KMS-11 (cell line): ENCODE measurements at regions not wholly inside any gene's neighbourhood (a gene's known extent, or its start where the extent isn't known, plus 50 kb on each side); places are given as distances from the start of the nearest gene placed in this dataset.

Source experiments
- H2AFZ ChIP-seq: fragments of 200-600 bp; sonication (generic); 2 replicates; pipeline ENCODE4 v1.6.1; 2016; ENCODE audit warnings: antibody characterized with exemption, mixed run types, low read depth
- H3K27ac ChIP-seq: fragments of 200-600 bp; sonication (generic); 2 replicates; pipeline ENCODE4 v1.6.1; 2016; ENCODE audit warnings: mild to moderate bottlenecking, mixed run types
- H3K27me3 ChIP-seq: fragments of 200-600 bp; sonication (generic); 2 replicates; pipeline ENCODE4 v1.6.1; 2017; ENCODE audit warnings: mild to moderate bottlenecking, low read depth, mixed run types, moderate library complexity; ENCODE audit not compliant: insufficient read depth
- H3K36me3 ChIP-seq: fragments of 200-600 bp; sonication (generic); 2 replicates; pipeline ENCODE4 v1.6.1; 2017; ENCODE audit warnings: mild to moderate bottlenecking, mixed run types; ENCODE audit not compliant: insufficient read depth
- H3K4me1 ChIP-seq: fragments of 200-600 bp; sonication (generic); 2 replicates; pipeline ENCODE4 v1.6.1; 2016; ENCODE audit warnings: mild to moderate bottlenecking, low read depth, mixed run types; ENCODE audit not compliant: poor library complexity, severe bottlenecking
- H3K4me2 ChIP-seq: fragments of 200-600 bp; sonication (generic); 2 replicates; pipeline ENCODE4 v1.7.0; 2016; ENCODE audit warnings: mild to moderate bottlenecking, mixed run types
- H3K4me3 ChIP-seq: fragments of 200-600 bp; sonication (generic); IDR thresholded peaks from 2 replicates; pipeline ENCODE4 v1.6.1; 2017; ENCODE audit warnings: low read depth, low read length, mixed read lengths; ENCODE audit not compliant: insufficient read depth
- H3K79me2 ChIP-seq: fragments of 200-600 bp; sonication (generic); 2 replicates; pipeline ENCODE4 v1.6.1; 2016; ENCODE audit warnings: low read depth, mixed run types; ENCODE audit not compliant: insufficient read depth
- H3K9ac ChIP-seq: fragments of 200-600 bp; sonication (generic); 2 replicates; pipeline ENCODE4 v1.6.1; 2016; ENCODE audit warnings: mild to moderate bottlenecking, mixed run types
- H4K20me1 ChIP-seq: fragments of 200-600 bp; sonication (generic); 2 replicates; pipeline ENCODE4 v1.6.1; 2016; ENCODE audit warnings: mild to moderate bottlenecking, mixed run types; ENCODE audit not compliant: insufficient read depth
- CTCF ChIP-seq: fragments of 200-600 bp; sonication (generic); conservative IDR thresholded peaks from 2 replicates; pipeline ENCODE4 v1.6.1; 2017; ENCODE audit warnings: low read depth, mild to moderate bottlenecking, antibody characterized with exemption, low read length, moderate library complexity, mixed read lengths

GRCh38 chr5:155342956-155343355 lies 329.4 kb downstream of the KIF4B start:
- H3K27ac ChIP-seq: no peak overlapping the region
- H3K27me3 ChIP-seq: no peaks in the 10 kb centered on the region
- TF ChIP-seq CTCF: no peak
- no peak overlapping the region for H2AFZ ChIP-seq
- no peaks in the 10 kb centered on the region for H3K79me2 ChIP-seq
- H3K4me2 ChIP-seq: no peak overlapping the region
- no peaks in the 10 kb centered on the region for H4K20me1 ChIP-seq
- no peaks in the 10 kb centered on the region for H3K4me1 ChIP-seq
- H3K36me3 ChIP-seq: no peaks in the 10 kb centered on the region
- no peak overlapping the region for H3K9ac ChIP-seq
- H3K4me3 ChIP-seq: no peak overlapping the region

- Histone ChIP-seq H3K4me3 (no peak overlapping the region), H3K9ac (no peak overlapping the region), H3K4me1 (no peaks in the 10 kb centered on the region), H2AFZ (no peak overlapping the region), H3K4me2 (no peak overlapping the region), H4K20me1 (no peaks in the 10 kb centered on the region), H3K27me3 (no peaks in the 10 kb centered on the region), H3K79me2 (no peaks in the 10 kb centered on the region), H3K27ac (no peak overlapping the region), H3K36me3 (no peaks in the 10 kb centered on the region)
- no peak for TF ChIP-seq CTCF
Measured at GRCh38 chr5:155343468-155343867, 329.9 kb downstream of the KIF4B start.

GRCh38 chr5:155353231-155353630 lies 339.7 kb downstream of the KIF4B start:
- no peak overlapping the region for H3K4me3 ChIP-seq
- no peaks in the 10 kb centered on the region for H3K4me1 ChIP-seq
- H3K27me3 ChIP-seq: no peaks in the 10 kb centered on the region
- no peak overlapping the region for H3K4me2 ChIP-seq
- no peaks in the 10 kb centered on the region for H3K79me2 ChIP-seq
- no peaks in the 10 kb centered on the region for H4K20me1 ChIP-seq
- H3K27ac ChIP-seq: no peak overlapping the region
- no peak overlapping the region for H2AFZ ChIP-seq
- no peak for TF ChIP-seq CTCF
- no peaks in the 10 kb centered on the region for H3K36me3 ChIP-seq
- no peak overlapping the region for H3K9ac ChIP-seq

GRCh38 chr5:155366096-155366495 lies 352.5 kb downstream of the KIF4B start:
- Histone ChIP-seq H4K20me1 (no peaks in the 10 kb centered on the region), H3K9ac (no peak overlapping the region), H3K27ac (no peak overlapping the region), H3K27me3 (no peaks in the 10 kb centered on the region), H3K36me3 (no peaks in the 10 kb centered on the region), H3K4me3 (no peak overlapping the region), H3K4me2 (no peak overlapping the region), H3K79me2 (no peaks in the 10 kb centered on the region), H3K4me1 (no peaks in the 10 kb centered on the region), H2AFZ (no peak overlapping the region)
- no peak for TF ChIP-seq CTCF

GRCh38 chr5:155367841-155368240 lies 354.3 kb downstream of the KIF4B start:
- no peak overlapping the region for H3K27ac ChIP-seq
- no peaks in the 10 kb centered on the region for H3K4me1 ChIP-seq
- TF ChIP-seq CTCF: no peak
- no peaks in the 10 kb centered on the region for H3K27me3 ChIP-seq
- H3K79me2 ChIP-seq: no peaks in the 10 kb centered on the region
- H3K36me3 ChIP-seq: no peaks in the 10 kb centered on the region
- H3K9ac ChIP-seq: no peak overlapping the region
- H2AFZ ChIP-seq: no peak overlapping the region
- no peak overlapping the region for H3K4me2 ChIP-seq
- no peak overlapping the region for H3K4me3 ChIP-seq
- no peaks in the 10 kb centered on the region for H4K20me1 ChIP-seq
